ENCODE measurements at regions not wholly inside any gene's neighbourhood (a gene's known extent, or its start where the extent isn't known, plus 50 kb on each side); places are given as distances from the start of the nearest gene placed in this dataset.

DNA sequence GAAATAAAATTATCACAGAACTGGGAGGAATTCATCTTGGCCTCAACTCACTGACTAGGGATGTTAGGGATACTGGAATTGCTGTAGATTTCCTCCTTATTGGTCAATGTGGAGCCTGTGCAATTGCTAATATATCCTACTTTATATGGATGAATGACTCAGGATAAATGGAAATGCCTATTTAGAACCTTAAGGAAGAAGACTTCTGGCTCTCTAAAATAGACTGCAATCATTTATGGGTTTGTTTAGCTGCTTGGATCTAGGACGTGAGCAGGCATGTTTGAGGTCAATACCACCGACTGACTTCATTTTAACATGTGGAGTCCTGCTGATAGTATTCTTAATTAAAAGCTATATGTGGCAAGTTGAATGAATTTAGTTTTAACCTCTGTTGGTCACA, 1040.1 kb upstream of the LRRN3 start:
- no peaks in the 10 kb centered on the region for H3K36me3 ChIP-seq (replicated peaks in 1 of 2; ENCODE audit: control insufficient read depth in 1 of 2, insufficient read depth in 2 of 2, low read length in 2 of 2)
- no peak overlapping the region for H3K9ac ChIP-seq (ENCODE audit: insufficient read depth, low read depth, low read length)
- 0% methylated on average over 2 of the region's 2 CpGs for WGBS (ENCODE audit: low lambda C conversion rate)
- intact Hi-C loops (cut with micrococcal nuclease; ENCODE audit: unreplicated experiment): no loop called here
- H3K9me3 ChIP-seq (ENCODE audit: low read length): no peaks in the 10 kb centered on the region
- no peak overlapping the region for H3K4me2 ChIP-seq (ENCODE audit: low read depth, low read length)
- H3K4me1 ChIP-seq (ENCODE audit: insufficient read depth, low read length): no peaks in the 10 kb centered on the region
- CTCF ChIA-PET (ENCODE audit: low intra/inter-chr PET ratio, low total read pairs): no interaction called here
- no peaks in the 10 kb centered on the region for H3K79me2 ChIP-seq (ENCODE audit: insufficient read depth, low read length)
- DNase-seq (ENCODE audit: low spot score) (no peak), FAIRE-seq (no peak), ATAC-seq (no peak)
- no peak overlapping the region for H2AFZ ChIP-seq (ENCODE audit: low read length)
- BruUV-seq (replicated peaks): no TSS peak
- no peak overlapping the region for H3K4me3 ChIP-seq (replicated peaks in 1 of 3; ENCODE audit: insufficient read depth in 1 of 3, low read depth in 2 of 3, low read length in 3 of 3)
- H3K27ac ChIP-seq (ENCODE audit: extremely low read length, insufficient read depth, low read length): no peak overlapping the region
- H3K27me3 ChIP-seq (ENCODE audit: control insufficient read depth in 1 of 2, insufficient read depth in 2 of 2, low read length in 2 of 2): no peaks in the 10 kb centered on the region
- POLR2A ChIA-PET: no interaction called here
- in situ Hi-C loops (cut with HindIII; ENCODE audit: extremely low pct_ligation_motif_present, low pct_unique_long_range_greater_than_20kb): no loop called here
- H4K20me1 ChIP-seq (ENCODE audit: insufficient read depth, low read length): no peaks in the 10 kb centered on the region
- TF ChIP-seq THAP11 (CRISPR knock-in tag; IDR thresholded peaks at IDR 0.05): no peak
- TF ChIP-seq ZBTB25 (CRISPR knock-in tag; IDR thresholded peaks at IDR 0.05): no peak
- TF ChIP-seq, protein P1, sequence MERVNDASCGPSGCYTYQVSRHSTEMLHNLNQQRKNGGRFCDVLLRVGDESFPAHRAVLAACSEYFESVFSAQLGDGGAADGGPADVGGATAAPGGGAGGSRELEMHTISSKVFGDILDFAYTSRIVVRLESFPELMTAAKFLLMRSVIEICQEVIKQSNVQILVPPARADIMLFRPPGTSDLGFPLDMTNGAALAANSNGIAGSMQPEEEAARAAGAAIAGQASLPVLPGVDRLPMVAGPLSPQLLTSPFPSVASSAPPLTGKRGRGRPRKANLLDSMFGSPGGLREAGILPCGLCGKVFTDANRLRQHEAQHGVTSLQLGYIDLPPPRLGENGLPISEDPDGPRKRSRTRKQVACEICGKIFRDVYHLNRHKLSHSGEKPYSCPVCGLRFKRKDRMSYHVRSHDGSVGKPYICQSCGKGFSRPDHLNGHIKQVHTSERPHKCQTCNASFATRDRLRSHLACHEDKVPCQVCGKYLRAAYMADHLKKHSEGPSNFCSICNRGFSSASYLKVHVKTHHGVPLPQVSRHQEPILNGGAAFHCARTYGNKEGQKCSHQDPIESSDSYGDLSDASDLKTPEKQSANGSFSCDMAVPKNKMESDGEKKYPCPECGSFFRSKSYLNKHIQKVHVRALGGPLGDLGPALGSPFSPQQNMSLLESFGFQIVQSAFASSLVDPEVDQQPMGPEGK (CRISPR knock-in tag; IDR thresholded peaks at IDR 0.05): no peak
- TF ChIP-seq, protein P2, sequence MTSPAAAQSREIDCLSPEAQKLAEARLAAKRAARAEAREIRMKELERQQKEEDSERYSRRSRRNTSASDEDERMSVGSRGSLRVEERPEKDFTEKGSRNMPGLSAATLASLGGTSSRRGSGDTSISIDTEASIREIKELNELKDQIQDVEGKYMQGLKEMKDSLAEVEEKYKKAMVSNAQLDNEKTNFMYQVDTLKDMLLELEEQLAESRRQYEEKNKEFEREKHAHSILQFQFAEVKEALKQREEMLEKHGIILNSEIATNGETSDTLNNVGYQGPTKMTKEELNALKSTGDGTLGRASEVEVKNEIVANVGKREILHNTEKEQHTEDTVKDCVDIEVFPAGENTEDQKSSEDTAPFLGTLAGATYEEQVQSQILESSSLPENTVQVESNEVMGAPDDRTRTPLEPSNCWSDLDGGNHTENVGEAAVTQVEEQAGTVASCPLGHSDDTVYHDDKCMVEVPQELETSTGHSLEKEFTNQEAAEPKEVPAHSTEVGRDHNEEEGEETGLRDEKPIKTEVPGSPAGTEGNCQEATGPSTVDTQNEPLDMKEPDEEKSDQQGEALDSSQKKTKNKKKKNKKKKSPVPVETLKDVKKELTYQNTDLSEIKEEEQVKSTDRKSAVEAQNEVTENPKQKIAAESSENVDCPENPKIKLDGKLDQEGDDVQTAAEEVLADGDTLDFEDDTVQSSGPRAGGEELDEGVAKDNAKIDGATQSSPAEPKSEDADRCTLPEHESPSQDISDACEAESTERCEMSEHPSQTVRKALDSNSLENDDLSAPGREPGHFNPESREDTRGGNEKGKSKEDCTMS (CRISPR knock-in tag; conservative IDR thresholded peaks at IDR 0.05): no peak
- TF ChIP-seq GPN1 (CRISPR knock-in tag; IDR thresholded peaks at IDR 0.05; ENCODE audit: borderline replicate concordance): no peak
- no peak for TF ChIP-seq CREM (IDR thresholded peaks at IDR 0.05)
- TF ChIP-seq CREM (CRISPR knock-in tag; IDR thresholded peaks at IDR 0.05): no peak
- TF ChIP-seq ZNF496 (CRISPR knock-in tag; IDR thresholded peaks at IDR 0.05; ENCODE audit: insufficient replicate concordance): no peak
- TF ChIP-seq, protein P3, sequence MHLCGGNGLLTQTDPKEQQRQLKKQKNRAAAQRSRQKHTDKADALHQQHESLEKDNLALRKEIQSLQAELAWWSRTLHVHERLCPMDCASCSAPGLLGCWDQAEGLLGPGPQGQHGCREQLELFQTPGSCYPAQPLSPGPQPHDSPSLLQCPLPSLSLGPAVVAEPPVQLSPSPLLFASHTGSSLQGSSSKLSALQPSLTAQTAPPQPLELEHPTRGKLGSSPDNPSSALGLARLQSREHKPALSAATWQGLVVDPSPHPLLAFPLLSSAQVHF (CRISPR knock-in tag; IDR thresholded peaks at IDR 0.05): no peak
- TF ChIP-seq, protein P4, sequence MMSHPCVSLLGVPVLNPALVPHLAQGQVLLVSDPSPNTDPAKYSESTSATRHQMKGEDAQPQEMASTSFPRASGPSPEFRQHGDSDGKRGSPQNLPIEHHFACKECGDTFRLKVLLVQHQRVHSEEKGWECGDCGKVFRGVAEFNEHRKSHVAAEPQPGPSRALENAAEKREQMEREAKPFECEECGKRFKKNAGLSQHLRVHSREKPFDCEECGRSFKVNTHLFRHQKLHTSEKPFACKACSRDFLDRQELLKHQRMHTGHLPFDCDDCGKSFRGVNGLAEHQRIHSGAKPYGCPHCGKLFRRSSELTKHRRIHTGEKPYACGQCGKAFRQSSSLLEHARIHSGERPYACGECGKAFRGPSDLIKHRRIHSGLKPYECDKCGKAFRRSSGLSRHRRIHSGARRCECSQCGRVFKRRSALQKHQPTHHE (CRISPR knock-in tag; IDR thresholded peaks at IDR 0.05; ENCODE audit: borderline replicate concordance): no peak
- no peak for TF ChIP-seq ZFP1 (CRISPR knock-in tag; IDR thresholded peaks at IDR 0.05)
- TF ChIP-seq TAF15 (IDR thresholded peaks at IDR 0.05; ENCODE audit: low read depth, low read length, poor library complexity, severe bottlenecking): no peak
- no peak for TF ChIP-seq ZNF354B (CRISPR knock-in tag; IDR thresholded peaks at IDR 0.05)
- TF ChIP-seq CAMTA2 (CRISPR knock-in tag; IDR thresholded peaks at IDR 0.05; ENCODE audit: borderline replicate concordance): no peak
- no peak for TF ChIP-seq THAP9 (CRISPR knock-in tag; IDR thresholded peaks at IDR 0.05; ENCODE audit: borderline replicate concordance)
